ENCODE measurements at regions not wholly inside any gene's neighbourhood (a gene's known extent, or its start where the extent isn't known, plus 50 kb on each side); places are given as distances from the start of the nearest gene placed in this dataset.
"Not testable (repeated sequence)": the region's sequence is repeated elsewhere in the genome, so short reads cannot be mapped to it uniquely, and the experiment has no call there.

DNA sequence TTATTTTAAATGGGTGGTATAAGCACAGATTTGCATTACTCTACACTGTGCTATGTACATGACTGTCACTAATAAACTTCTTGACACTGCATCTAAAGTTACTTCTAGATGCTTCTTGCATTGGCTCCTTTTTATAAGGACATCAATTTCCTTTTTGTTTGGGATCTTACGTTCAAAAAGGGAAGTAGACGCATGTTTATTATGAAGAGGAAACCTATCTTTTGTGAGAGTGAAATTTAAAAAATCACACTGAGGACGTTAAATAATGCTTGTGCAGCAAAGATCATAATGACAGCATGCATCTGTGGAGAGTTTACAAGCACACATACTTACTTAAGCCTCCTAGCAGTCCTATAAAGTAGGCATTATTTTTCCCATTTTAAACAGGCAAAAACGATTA, 479.5 kb downstream of the CD83 start:
- no peak for DNase-seq (ENCODE audit: low read depth in 2 of 2)

DNA sequence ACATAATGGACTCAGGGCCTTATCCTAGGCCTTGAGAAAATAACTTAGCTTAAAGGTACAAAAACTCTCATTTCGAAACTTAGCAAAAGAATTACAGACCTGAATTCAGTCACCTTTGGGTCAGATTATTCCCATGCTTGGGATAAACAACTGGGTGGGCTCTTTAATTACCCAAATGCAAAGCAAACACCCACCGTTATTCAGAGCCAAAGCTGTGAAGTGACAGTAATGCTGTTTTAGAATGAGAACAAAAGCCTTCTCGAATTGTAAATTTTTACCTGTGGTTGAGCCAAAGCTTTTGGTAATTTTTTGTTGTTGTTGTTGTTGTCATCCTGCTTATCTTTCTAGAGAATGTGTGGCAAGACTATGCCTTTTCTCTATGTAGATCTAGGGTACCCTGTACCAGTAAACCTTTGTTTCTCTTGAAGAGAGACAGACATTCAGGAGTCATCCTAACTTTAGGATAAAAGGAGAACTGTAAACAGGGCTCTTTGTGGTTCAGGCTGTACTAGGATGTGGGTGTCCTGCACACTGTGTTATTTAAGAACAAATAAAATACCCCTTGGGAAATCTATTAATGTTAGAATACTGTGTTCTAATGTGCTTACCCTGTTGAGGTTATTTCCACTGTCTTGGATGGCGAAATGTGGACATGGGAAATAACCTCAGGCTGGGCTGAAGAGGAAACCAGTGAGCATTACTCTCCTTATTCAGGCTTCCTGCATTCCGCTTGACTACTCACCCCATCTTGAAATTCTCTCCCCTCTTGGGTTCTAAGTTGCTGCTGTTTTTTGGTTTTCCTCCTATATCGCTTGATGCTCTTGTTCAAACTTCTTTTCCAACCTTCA, 480.7 kb downstream of the CD83 start:
- no peak for DNase-seq (ENCODE audit: low read depth in 2 of 2)

DNA sequence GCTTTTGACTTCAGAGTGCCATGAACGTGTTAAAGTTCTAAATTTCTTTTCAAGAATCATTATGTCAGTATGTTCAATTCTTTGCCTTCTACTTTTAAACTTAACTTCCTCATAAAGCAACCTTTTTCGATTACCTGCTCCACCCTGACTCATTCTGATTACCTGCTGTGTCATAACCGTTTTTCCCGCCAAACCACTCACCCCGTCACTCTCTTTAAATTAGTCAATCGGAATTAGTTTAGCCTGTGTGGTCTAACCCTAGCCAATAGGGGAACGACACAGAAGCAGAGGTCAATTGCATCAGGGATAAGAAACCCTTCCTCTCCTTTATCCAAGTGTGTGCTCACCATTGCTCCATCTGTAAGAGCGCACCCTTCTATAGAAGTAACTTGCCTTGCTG, 482.7 kb downstream of the CD83 start:
- DNase-seq (ENCODE audit: low read depth in 2 of 2), result not testable (repeated sequence)

DNA sequence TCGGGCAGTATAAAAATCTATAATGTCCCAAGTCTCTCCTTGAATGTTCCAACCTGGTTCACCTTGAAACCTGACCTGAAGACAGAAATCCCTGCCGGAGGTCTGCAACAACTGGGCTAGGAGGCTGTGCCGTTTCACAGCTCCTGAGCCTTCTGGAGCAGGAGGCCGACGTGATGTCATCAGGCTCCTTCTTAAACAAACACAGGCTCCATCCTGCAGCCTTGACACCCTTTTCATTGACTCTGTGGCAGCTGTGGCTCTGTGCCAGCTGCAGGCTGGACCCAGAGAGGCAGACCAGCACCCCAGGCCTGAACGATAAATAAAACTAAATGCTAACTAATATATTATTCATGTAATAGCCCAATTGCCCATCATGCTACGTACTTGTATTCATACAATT, 483.9 kb downstream of the CD83 start:
- no peak for DNase-seq (ENCODE audit: low read depth in 2 of 2)

DNA sequence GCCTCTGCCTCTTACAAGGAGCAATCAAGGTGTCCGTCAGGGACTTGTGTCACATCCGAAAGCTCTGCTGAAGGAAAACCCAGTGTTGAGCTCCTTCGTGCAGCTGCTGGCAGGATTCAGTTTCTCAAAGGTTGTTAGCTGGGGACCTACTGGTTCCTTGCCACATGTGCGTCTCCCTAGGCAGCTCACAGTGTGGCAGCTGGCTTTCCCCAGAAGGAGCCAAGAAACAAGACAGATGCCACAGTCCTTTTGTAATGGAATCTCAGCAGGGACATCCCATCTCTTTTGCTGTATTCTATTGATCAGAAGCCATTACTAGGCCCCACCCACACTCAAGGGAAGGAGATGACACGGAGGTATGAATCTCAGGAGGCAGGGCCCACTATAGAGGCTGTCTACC, 488.8 kb downstream of the CD83 start:
- DNase-seq (ENCODE audit: low read depth in 2 of 2), result no peak

DNA sequence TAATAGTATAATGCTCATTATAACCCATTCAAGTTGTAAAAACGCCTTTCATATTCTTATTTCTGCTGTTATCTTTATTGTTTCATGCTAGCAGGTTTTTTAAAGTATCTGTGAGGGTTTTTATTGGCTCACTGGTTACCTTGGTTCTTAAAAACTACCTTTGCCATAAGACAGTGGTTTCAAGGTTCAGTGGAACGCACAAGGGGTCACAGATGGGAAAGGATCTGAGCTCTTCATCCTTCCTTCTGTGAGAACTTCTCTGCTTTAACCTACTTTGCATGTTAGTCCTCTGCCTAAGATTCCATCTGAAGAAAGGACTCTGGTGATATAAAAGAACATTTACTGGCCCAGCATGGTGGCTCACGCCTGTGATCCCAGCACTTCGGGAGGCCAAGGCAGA, 492.6 kb downstream of the CD83 start:
- no peak for DNase-seq (ENCODE audit: low read depth in 2 of 2)

DNA sequence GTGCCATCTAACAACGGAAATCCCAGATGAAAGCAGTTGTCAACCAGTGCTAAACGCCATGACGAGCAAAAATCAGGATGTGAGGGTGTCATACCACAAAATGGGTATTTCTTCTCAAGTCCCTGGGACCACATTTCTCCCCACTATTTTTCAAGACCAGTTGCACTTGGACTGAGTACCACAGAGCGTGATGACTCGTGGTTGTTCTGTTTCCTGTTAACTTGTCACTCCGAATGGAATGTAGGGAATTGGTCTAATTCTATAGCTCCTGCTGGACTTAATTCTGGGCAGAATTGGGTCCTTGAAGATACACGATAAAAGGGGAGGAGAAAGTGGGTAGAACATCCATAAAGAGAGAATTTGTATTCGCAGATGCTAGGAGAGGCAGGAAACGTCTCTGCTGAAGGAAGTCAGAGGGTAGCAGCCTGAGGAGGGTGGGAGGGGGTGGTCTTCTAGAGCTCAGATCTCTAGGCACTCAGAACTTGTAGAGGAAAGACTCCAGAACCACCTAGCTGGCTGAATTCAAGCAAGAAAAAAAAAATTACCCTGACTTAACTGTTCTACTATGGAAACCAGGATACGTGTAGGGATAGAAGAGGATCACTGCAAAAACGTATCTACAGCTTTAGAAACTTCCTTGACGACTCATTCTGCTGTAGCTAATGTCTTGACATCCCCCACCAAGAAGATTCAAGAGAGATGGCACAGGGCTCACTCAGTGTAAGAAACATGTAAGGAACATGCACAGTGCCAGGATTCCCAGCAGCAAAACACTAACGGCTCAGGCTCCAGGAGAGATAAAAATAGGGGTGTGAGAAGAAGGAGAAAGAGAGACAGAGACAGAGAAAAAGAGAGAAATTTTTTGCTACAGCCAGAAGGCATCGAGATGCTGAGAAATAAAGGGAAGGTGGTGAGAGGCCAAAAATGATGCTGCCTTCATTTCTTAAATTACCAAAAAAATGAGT, 494.7 kb downstream of the CD83 start:
- no peak for DNase-seq (ENCODE audit: low read depth in 2 of 2)

DNA sequence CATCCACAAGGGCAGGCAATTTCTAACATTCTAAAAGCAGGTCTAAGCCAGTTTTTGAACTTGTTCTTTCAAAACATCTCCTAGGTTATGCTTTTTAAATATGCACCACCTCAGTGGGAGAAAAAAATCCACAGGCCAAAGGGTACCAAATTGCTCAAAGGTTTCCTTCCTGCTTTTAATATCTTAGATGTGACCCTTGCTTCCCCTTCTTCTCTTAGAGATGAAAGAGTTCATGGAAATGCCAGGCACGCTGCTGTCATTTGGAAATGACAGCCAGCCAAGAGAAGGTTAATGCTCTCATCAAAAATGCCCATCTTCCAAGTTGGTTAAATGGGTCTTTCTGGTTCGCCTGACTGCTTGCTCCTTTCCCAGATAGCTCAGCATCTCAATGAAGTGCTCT, 497.1 kb downstream of the CD83 start:
- DNase-seq (ENCODE audit: low read depth in 2 of 2), result no peak

DNA sequence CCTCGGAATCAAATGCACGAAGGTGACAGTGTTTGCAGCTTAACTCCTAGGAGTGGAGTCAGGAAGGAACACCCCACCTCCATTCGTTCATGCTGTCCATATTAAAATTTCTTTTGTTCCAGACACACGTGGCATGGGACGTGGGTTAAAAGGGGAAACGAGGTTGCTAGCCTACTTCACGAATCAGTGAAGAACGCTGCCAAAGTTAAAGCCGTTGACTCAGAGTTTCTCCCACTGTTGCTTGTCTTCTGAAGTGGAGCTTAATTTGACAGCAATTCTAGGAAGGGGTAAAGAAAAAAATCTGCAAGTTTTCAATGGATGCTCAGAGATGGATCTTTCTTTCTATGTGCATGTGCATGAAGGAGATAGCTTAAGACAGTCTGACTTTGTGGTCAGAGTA, 499.1 kb downstream of the CD83 start:
- no peak for DNase-seq (ENCODE audit: low read depth in 2 of 2)

DNA sequence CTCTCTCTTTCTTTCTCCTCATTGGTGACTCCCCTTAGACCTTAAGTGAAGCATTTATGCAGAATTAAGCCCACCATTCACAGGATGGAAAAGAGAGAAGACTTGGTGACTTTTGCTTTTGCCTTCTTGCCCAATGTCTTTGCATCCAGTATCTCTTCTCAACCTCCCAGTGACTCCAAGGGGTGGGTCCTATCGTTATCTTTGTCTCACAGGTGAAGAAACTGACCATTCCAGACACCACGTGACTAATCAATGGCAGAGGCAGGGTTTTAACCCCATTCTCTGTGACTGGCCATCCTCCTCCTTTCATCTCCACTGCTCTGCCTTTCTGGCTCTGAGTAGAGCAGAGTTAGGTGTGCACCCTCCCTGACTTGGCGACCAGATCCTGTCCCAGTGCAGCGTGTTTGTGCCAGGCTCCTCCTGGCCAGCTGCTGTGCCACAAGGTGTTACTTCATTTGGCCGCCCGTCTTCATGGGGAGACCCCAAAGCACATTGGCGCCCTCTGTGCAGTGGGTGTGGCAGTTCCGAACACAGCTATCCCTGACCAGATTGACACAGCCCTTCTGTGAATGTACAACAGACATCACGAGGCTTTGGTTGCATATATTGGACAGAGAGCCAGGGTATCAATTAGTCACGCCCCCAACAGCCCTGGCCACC, 501.3 kb downstream of the CD83 start:
- no peak for DNase-seq (ENCODE audit: low read depth in 2 of 2)

DNA sequence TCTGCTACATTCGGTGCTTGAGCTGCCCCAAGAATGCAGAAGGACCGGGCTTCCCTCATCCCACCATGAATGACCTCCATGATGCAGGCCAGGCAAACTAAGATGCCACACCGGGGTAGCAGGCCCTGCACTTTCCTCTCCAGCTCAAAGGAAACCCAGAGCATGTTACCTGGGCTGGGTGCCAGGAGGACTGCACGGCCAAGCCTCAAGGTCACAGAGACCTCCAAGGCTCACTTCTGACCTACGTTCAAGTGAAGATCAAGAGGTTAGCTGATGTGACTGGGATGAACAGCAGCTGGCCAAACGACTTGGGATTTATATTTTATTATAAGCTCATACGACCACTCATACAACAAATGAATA, 501.8 kb downstream of the CD83 start:
- no peak for DNase-seq (ENCODE audit: low read depth in 2 of 2)

DNA sequence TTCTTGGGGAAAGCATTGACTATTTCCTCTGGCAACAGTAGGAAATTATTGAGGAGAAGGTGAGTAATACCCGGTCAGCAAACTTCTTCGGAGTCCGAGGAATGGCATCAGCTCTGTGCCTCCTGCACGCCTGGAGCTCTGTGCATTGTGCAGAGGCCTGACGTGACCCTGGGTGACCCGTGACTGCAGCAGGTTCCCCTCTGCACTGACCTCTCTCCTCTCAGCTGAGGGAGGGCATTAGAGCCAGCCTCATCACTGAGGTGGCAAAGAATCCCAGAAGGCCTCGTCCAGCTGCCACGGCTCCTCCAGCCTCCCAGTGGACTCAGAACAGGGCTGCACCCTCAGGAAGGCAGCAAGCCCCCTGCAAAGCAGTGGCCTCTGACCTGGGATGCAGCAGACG, 502.9 kb downstream of the CD83 start:
- no peak for DNase-seq (ENCODE audit: low read depth in 2 of 2)

DNA sequence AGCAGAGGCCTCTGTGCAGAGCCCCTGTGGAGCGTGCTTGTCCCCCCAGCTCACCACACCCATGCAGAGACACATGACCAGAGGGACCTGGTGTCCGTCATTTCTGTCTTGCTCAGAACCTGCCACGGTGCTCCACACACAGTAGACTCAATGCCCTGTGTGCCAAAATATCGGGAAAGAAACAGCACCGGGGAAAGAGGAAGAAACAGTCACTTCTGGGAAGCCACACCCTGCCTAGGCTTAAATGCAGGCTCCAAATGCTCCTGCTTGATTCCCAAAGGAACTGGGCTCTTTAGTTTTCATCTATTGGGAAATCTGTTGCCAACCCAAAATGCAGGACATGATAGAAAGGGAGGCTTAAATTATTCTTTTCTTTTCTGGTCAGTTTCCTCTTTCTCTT, 503.9 kb downstream of the CD83 start:
- DNase-seq (ENCODE audit: low read depth in 2 of 2), result no peak

DNA sequence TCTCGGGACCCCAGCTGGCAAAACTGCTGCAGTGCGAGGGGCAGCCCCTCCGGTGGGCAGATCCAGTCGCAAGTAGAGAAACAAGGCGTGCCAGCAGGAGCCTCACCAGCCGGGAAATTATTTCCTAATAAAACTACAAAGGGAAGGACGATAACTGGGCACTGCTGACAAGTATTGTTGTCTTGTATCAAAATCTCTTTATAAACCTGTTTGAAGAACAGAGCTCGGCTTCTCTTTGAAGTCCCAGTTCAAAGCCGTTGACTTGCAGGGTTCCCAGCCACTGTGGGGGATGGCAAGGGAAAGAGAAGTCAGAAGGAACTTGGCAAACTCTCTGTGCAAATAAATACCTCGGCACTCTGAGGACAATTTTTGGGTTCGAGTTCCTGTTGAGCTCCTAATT, 504.5 kb downstream of the CD83 start:
- DNase-seq (ENCODE audit: low read depth in 2 of 2), result no peak

DNA sequence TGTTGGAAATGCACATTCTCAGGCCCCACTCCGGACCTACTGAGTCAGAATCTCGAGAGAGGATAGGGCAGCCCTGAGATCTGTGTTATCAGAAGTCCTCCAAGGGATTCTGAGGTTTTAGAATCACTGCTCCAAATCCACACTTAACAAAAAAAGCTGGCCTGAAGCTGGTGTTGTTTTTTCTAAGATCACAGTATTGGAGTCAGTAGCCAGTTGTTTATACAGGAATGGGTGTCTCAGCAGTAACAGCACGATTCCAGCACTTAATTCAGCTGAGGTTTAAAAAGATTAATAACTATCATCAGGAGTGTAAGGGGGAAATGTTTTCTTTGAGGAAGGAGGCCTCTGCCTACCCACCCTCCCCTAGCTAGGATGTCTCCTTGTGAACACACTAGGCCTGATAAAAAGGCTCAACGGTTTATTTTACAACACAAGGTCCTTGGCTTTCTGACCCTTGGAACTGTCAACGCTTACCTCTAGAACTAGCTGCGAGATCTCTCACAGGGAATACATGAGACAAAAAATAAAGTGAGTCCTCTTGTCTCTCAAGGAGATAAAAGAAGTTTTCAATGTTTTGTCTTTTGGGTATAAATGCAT, 505.4 kb downstream of the CD83 start:
- no peak for DNase-seq (ENCODE audit: low read depth in 2 of 2)

DNA sequence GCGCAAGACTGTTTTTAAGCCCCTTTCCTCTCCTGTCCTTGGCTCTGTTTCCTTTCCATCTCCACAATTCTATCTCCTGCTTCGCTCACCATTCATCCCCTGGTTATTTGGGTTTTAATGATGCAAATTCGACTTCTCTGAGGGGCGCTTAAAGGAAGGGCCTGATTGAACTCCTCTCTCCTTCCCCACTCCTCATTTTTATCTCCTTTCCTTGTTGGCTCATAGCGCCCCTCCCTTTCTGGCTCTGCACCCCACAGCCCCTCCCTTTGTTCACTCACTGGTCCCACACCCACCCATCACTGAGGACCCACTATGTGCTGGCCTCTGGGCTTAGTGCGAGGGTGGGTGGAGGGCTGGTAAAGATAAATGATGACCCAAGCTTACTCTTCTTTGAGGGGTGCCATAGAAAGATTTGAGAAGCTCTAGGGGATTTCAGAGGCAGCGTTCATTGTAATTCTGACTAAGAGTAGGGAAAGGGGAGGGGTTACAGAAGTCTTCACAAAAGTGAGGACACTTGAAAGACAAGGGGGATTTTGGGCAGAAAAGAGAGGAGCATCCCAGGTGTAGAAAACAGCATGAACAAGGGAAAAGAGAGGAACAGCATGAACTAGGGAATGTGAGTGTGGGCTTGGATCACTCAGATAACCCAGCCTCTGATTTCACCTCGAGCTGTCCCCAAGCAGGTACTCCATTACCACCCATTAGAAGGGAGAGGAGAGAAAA, 507.8 kb downstream of the CD83 start:
- no peak for DNase-seq (ENCODE audit: low read depth in 2 of 2)

DNA sequence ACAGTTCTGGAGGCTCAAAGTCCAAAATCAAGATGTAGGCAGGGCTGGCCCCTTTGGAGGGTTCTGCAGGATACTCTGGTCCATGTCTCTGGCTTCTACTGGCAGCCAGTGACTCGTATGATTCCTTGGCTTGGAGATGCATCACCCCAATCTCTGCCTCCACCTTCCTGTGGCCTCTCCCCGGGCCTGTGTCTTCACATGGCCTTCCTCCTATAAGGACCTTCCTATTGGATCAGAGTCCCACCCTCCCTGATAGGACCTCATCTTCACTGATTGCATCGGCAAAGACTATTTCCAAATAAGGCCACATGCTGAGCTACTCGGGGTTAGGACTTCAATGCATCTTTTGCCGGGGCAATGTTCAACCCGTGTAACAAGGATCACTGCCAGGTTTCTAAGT, 509.0 kb downstream of the CD83 start:
- DNase-seq (ENCODE audit: low read depth in 2 of 2), result no peak

DNA sequence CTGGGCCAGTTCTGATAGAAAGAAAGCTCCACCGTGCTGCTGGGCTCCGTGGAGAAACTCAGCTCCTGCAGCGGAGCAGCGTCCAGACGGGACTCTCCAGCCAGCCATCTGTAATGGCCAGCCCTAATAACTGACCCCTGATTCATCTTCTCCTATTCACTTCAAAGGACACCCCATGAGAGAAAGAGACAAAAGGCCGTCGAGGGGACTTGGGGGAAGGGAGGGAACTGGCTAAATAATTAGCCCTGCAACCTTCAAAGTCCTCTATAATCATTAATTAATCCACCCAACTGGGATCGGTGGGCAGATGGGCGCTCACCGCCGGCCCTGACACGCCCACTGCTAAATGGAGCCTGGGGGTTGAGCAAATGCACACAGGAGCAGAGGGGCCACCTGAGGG, 512.4 kb downstream of the CD83 start:
- no peak for DNase-seq (ENCODE audit: low read depth in 2 of 2)

DNA sequence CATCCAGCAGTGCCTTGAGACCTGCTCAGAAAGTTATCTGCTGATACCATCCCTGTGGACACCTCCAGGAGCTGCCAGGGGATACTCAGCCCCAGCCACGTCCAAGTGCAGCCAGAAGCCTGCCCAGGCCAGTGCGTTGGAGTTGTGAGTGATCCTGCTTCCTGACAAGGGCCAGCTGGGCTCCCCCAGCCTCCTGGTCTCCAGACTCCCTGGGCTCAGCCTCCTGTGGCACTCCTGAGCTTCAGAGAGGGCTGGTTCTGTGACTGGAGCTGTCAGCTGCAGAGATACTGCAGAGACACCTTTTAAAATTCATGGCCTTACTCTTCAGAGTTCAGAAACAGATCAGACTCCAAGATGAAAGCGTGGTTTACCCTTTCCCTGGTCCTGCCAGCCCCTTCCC, 515.9 kb downstream of the CD83 start:
- DNase-seq (ENCODE audit: low read depth in 2 of 2), result no peak

DNA sequence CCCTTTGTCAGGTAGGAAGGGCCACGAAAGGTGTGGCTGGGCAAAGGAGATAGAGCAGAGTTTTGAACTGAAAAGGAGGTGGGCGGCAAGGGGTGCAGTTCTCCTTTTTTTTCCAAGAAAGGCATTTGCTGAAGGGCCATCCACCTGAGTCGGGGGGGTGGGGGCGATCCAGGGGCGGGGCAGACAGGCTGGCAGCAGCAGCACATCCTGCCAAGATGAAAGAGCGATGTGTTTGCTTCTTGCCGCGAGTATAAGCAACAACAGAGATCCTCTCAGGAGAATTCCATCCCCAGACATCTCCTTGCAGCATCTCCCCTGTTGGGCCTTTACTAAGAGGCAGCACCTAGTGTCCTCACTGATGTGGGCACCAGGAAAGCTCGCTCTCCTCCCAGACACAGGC, 516.5 kb downstream of the CD83 start:
- no peak for DNase-seq (ENCODE audit: low read depth in 2 of 2)

DNA sequence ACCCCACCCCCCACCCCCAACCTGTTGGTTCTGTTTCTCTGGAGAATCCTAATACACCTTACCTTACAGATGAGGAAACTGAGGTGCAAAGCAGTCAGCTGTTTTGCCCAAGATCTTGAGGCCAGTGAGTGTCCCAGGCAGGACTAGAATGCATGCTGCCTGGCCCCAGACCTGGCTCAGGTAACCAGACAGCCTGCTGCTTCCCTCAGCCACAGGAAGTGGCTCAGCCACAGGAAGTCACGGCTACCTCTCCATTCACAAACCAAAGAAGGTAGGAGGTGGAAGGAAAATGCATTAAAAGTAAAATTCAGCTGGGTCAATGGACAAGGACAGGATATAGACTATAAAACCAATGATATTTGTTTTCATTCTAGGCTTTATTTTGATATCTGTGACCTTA, 517.6 kb downstream of the CD83 start:
- DNase-seq (ENCODE audit: low read depth in 2 of 2), result peak; percentile 25 to 28

Data from stimulated activated CD8-positive, alpha-beta memory T cell treated with anti-CD3 and anti-CD28 coated beads, Interleukin-15, amount 100 ng/mL, for 48 hours (primary cell).